IMR-90 (cell line): ENCODE measurements at regions not wholly inside any gene's neighbourhood (a gene's known extent, or its start where the extent isn't known, plus 50 kb on each side); places are given as distances from the start of the nearest gene placed in this dataset.

Experiments
- ATAC-seq: fragments of 200-7000 bp; cut with Tn5 transposase; 2 replicates; pipeline ENCODE4 v1.9.1; 2020; ENCODE audit warnings: low read depth, mild to moderate bottlenecking, moderate library complexity
- BruUV-seq: library from RNA; stranded (reverse); fragments of 400-500 nt; replicated peaks from 2 replicates; lab custom pipeline; 2021; lab: Mats Ljungman, UMichigan
- CTCF ChIA-PET: fragments of 300-600 bp; formaldehyde crosslinking; extraction: SDS; loops from one replicate; lab custom pipeline; 2021; ENCODE audit warnings: antibody characterized with exemption; lab: Yijun Ruan, JAX
- POLR2A ChIA-PET: fragments of 300-600 bp; sonication (Branson Sonifier 250); formaldehyde crosslinking; loops from one replicate; lab custom pipeline; 2022; ENCODE audit warnings: antibody characterized with exemption; ENCODE audit not compliant: unreplicated experiment; lab: Charles Lee
- DNase-seq: peaks from one replicate; pipeline ENCODE4 v3.0.0; 2013
- H2AFZ ChIP-seq: replicated peaks from 2 replicates; pipeline ENCODE3; 2013; ENCODE audit warnings: low read length, mild to moderate bottlenecking; ENCODE audit not compliant: poor library complexity
- H2AK5ac ChIP-seq: 2 replicates; pipeline ENCODE4 v1.6.1; 2013; ENCODE audit warnings: low read depth, low read length, inconsistent platforms
- H2AK9ac ChIP-seq: replicated peaks from 2 replicates; pipeline ENCODE3; 2013; ENCODE audit warnings: mild to moderate bottlenecking, low read depth, low read length, moderate library complexity; ENCODE audit not compliant: poor library complexity
- H2BK120ac ChIP-seq: 2 replicates; pipeline ENCODE4 v1.6.1; 2013; ENCODE audit warnings: low read depth, low read length, inconsistent platforms
- H2BK15ac ChIP-seq: 3 replicates; pipeline ENCODE4 v1.6.1; 2013; ENCODE audit warnings: low read depth, low read length, inconsistent platforms
- H2BK20ac ChIP-seq: 2 replicates; pipeline ENCODE4 v1.6.1; 2013; ENCODE audit warnings: low read depth, mild to moderate bottlenecking, inconsistent platforms, low read length, moderate library complexity
- H2BK5ac ChIP-seq: 2 replicates; pipeline ENCODE4 v1.6.1; 2013; ENCODE audit warnings: mild to moderate bottlenecking, low read depth, low read length, inconsistent platforms; ENCODE audit not compliant: poor library complexity, severe bottlenecking
- H3K14ac ChIP-seq: replicated peaks from 2 replicates; pipeline ENCODE4 v1.6.1; 2013; ENCODE audit warnings: low read depth, low read length, inconsistent platforms
- H3K18ac ChIP-seq: 2 replicates; pipeline ENCODE4 v1.6.1; 2013; ENCODE audit warnings: low read depth, low read length, control low read depth
- H3K23ac ChIP-seq: 2 replicates; pipeline ENCODE4 v1.6.1; 2013; ENCODE audit warnings: low read depth, low read length, inconsistent platforms
- H3K27ac ChIP-seq: 2 replicates; pipeline ENCODE4 v1.5.1; 2013; ENCODE audit warnings: mild to moderate bottlenecking, control low read depth, low read length; ENCODE audit not compliant: insufficient read depth
- H3K27me3 ChIP-seq: 2 replicates; pipeline ENCODE4 v1.6.1; 2013; ENCODE audit warnings: low read length; ENCODE audit not compliant: control insufficient read depth, insufficient read depth
- H3K36me3 ChIP-seq: 2 replicates; pipeline ENCODE4 v1.6.1; 2013; ENCODE audit warnings: low read length, mixed read lengths; ENCODE audit not compliant: control insufficient read depth, insufficient read depth
- H3K4ac ChIP-seq: 2 replicates; pipeline ENCODE4 v1.6.1; 2013; ENCODE audit warnings: low read depth, low read length, inconsistent platforms
- H3K4me1 ChIP-seq: 2 replicates; pipeline ENCODE4 v1.6.1; 2013; ENCODE audit warnings: low read length, mixed read lengths; ENCODE audit not compliant: control insufficient read depth, insufficient read depth
- H3K4me2 ChIP-seq: 2 replicates; pipeline ENCODE4 v1.6.1; 2013; ENCODE audit warnings: low read depth, mild to moderate bottlenecking, control low read depth, low read length, moderate library complexity
- H3K4me3 ChIP-seq: 2 replicates; pipeline ENCODE4 v1.5.1; 2013; ENCODE audit warnings: low read depth, mild to moderate bottlenecking, control low read depth, low read length, moderate library complexity; ENCODE audit not compliant: insufficient read depth
- H3K56ac ChIP-seq: 2 replicates; pipeline ENCODE4 v1.6.1; 2013; ENCODE audit warnings: low read length, inconsistent platforms; ENCODE audit not compliant: insufficient read depth; ENCODE audit errors: extremely low read depth
- H3K79me1 ChIP-seq, 2 experiments: 2 replicates each; pipeline ENCODE4 v1.6.1; 2013; ENCODE audit warnings: low read length in 2 of 2, inconsistent platforms in 1 of 2, low read depth in 1 of 2
- H3K9ac ChIP-seq: 2 replicates; pipeline ENCODE4 v1.6.1; 2013; ENCODE audit warnings: low read depth, low read length, control low read depth
- H3K9me1 ChIP-seq: 2 replicates; pipeline ENCODE4 v1.6.1; 2013; ENCODE audit warnings: low read length, inconsistent platforms; ENCODE audit not compliant: insufficient read depth
- H3K9me3 ChIP-seq: 2 replicates; pipeline ENCODE4 v1.6.1; 2013; ENCODE audit warnings: low read length; ENCODE audit not compliant: control insufficient read depth, insufficient read depth
- H4K20me1 ChIP-seq: 2 replicates; pipeline ENCODE4 v1.6.1; 2013; ENCODE audit warnings: low read length, inconsistent platforms; ENCODE audit not compliant: insufficient read depth
- H4K5ac ChIP-seq: 2 replicates; pipeline ENCODE4 v1.6.1; 2013; ENCODE audit warnings: mild to moderate bottlenecking, low read depth, low read length, control low read depth
- H4K8ac ChIP-seq, 2 experiments: 2 replicates each; pipeline ENCODE4 v1.6.1; 2013; ENCODE audit warnings: low read depth in 2 of 2, low read length in 2 of 2, control low read depth in 1 of 2, inconsistent platforms in 1 of 2
- H4K91ac ChIP-seq: 2 replicates; pipeline ENCODE4 v1.6.1; 2013; ENCODE audit warnings: low read depth, low read length, inconsistent platforms; ENCODE audit not compliant: insufficient read depth
- CHD1 ChIP-seq: IDR thresholded peaks from 2 replicates; pipeline ENCODE4 v1.6.1; 2012; ENCODE audit warnings: low read depth, low read length, improper control_type of control experiment
- ELK1 ChIP-seq: fragments of 150-350 bp; IDR thresholded peaks from 2 replicates; pipeline ENCODE4 v1.6.1; 2016; ENCODE audit warnings: low read depth, mild to moderate bottlenecking, low read length, moderate library complexity, borderline replicate concordance
- FOS ChIP-seq: fragments of 150-350 bp; IDR thresholded peaks from 2 replicates; pipeline ENCODE4 v1.6.1; 2016; ENCODE audit warnings: low read depth, low read length
- MAFK ChIP-seq: IDR thresholded peaks from 2 replicates; pipeline ENCODE4 v1.6.1; 2012; ENCODE audit warnings: low read depth, low read length, improper control_type of control experiment
- MAZ ChIP-seq: IDR thresholded peaks from 2 replicates; pipeline ENCODE4 v1.6.1; 2012; ENCODE audit warnings: low read depth, mild to moderate bottlenecking, low read length, improper control_type of control experiment, moderate library complexity, borderline replicate concordance
- SMC3 ChIP-seq: fragments of 150-350 bp; IDR thresholded peaks from 2 replicates; pipeline ENCODE4 v1.6.1; 2016; ENCODE audit warnings: low read depth, mild to moderate bottlenecking, antibody characterized with exemption, low read length, moderate library complexity
- WGBS, 2 experiments: methylation state at CpG; one replicate each; pipeline versions ENCODE4 v1.1.5 to v1.1.7; 2013; ENCODE audit warnings: missing lambda C conversion rate in 2 of 2; ENCODE audit not compliant: insufficient read length in 1 of 2; ENCODE audit errors: extremely low coverage in 2 of 2; 5-methylcytosine and 5-hydroxymethylcytosine counted together
- dilution Hi-C: fragments of 300-500 bp; cut with HindIII; formaldehyde crosslinking; loops from one replicate; pipeline ENCODE4 v1.14.3; 2018; ENCODE audit warnings: low sequenced_read_pairs; ENCODE audit not compliant: unreplicated experiment
- in situ Hi-C: fragments of 300-500 bp; cut with MboI; formaldehyde crosslinking; loops from 3 replicates; pipeline ENCODE4 v1.14.3; 2019; ENCODE audit warnings: low sequenced_read_pairs, inconsistent platforms, mixed read lengths
- intact Hi-C: fragments of 100-400 bp; cut with micrococcal nuclease; formaldehyde crosslinking; loops from 2 replicates; pipeline ENCODE4 v1.10.0; 2022
- TF ChIP-seq, protein P1 (sequence below): fragments of 150-350 bp; IDR thresholded peaks from 2 replicates; pipeline ENCODE4 v1.6.1; 2017; ENCODE audit warnings: mild to moderate bottlenecking, antibody characterized with exemption, low read length, low read depth

GRCh38 chr4:24103434-24104157 lies 213.7 kb upstream of the PPARGC1A start:
- Histone ChIP-seq H3K14ac (peak overlapping the region; percentile 73), H3K36me3 (no peaks in the 10 kb centered on the region), H2BK20ac (peak overlapping the region; percentile 94), H3K4me1 (peaks cover 24% of the 10 kb centered on the region), H2AK5ac (no peak overlapping the region), H4K20me1 (no peaks in the 10 kb centered on the region), H3K56ac (peak overlapping the region; percentile 39; the same call in 1 of the 2 replicates), H3K4ac (peak overlapping the region; percentile 96), H3K4me2 (peak overlapping the region; percentile 59), H3K9me1 (peaks cover 11% of the 10 kb centered on the region), H2AK9ac (peak overlapping the region; percentile 17), H2BK15ac (peak overlapping the region; percentile 98), H4K8ac (peak overlapping the region; percentile 71 to 86), H3K18ac (peak overlapping the region; percentile 99), H3K9ac (peak overlapping the region; percentile 14), H3K4me3 (no peak overlapping the region), H2AFZ (peak overlapping the region; percentile 81), H3K23ac (peak overlapping the region; percentile 55; the same call in 1 of the 2 replicates), H3K79me1 (no peaks in the 10 kb centered on the region), H4K5ac (peak overlapping the region; percentile 94), H2BK5ac (peak overlapping the region; percentile 95), H3K9me3 (no peaks in the 10 kb centered on the region), H3K27me3 (no peaks in the 10 kb centered on the region), H4K91ac (peak overlapping the region; percentile 96), H3K27ac (peak overlapping the region; percentile 86; the same call in 1 of the 2 replicates), H2BK120ac (peak overlapping the region; percentile 97)
- DNase-seq: peak; percentile 58
- ChIA-PET CTCF (interaction anchor here (1.6 kb wide), 1 partner anchor 61 kb away, joined by 4 read pairs; no protein-coding TSS in a partner anchor), POLR2A (no interaction called here)
- intact Hi-C loops (loop anchor here (2.0 to 5.0 kb wide), 2 partner anchors 61 to 216 kb away; no protein-coding TSS in a partner anchor), dilution Hi-C loops (no loop called here), in situ Hi-C loops (no loop called here)
- TF ChIP-seq, protein P1, sequence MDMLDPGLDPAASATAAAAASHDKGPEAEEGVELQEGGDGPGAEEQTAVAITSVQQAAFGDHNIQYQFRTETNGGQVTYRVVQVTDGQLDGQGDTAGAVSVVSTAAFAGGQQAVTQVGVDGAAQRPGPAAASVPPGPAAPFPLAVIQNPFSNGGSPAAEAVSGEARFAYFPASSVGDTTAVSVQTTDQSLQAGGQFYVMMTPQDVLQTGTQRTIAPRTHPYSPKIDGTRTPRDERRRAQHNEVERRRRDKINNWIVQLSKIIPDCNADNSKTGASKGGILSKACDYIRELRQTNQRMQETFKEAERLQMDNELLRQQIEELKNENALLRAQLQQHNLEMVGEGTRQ: no peak
- TF ChIP-seq ELK1: no peak
- TF ChIP-seq CHD1: no peak
- TF ChIP-seq MAZ: no peak
- 0 out of 2 replicates have a peak, but pooled peaks have one; percentile 19 for TF ChIP-seq MAFK
- no peak for TF ChIP-seq FOS
- TF ChIP-seq SMC3: no peak
- ATAC-seq: peak; percentile 19
- BruUV-seq: no TSS peak
- WGBS, 2 experiments: no CpG with 5 or more reads among the region's 15 CpGs
